CD4-positive, CD25-positive, alpha-beta regulatory T cell (primary cell): ENCODE measurements at regions not wholly inside any gene's neighbourhood (a gene's known extent, or its start where the extent isn't known, plus 50 kb on each side); places are given as distances from the start of the nearest gene placed in this dataset.
"Not testable (repeated sequence)": the region's sequence is repeated elsewhere in the genome, so short reads cannot be mapped to it uniquely, and the experiment has no call there.

Experiments used
- ATAC-seq, 2 donors: fragments of 150-1000 bp; cut with Tn5 transposase; one replicate each; pipeline ENCODE4 v1.10.0; 2021; ENCODE audit warnings: low read depth in 2 of 2, moderate number of reproducible peaks in 2 of 2, moderate library complexity in 1 of 2
- DNase-seq, 3 donors: peaks; one replicate each; pipeline versions ENCODE4 v3.0.0 to v3.0.0-alpha.2; 2012 to 2022; ENCODE audit warnings: mixed read lengths in 1 of 3
- H3K27ac ChIP-seq: one replicate; pipeline ENCODE4 v1.7.0; 2013; ENCODE audit warnings: mild to moderate bottlenecking, low read length; ENCODE audit not compliant: insufficient read depth, poor library complexity, severe bottlenecking
- H3K27me3 ChIP-seq: one replicate; pipeline ENCODE4 v1.7.0; 2013; ENCODE audit warnings: low read length; ENCODE audit not compliant: control insufficient read depth, insufficient read depth
- H3K36me3 ChIP-seq: one replicate; pipeline ENCODE4 v1.7.0; 2013; ENCODE audit warnings: mild to moderate bottlenecking, low read length, moderate library complexity; ENCODE audit not compliant: control insufficient read depth, insufficient read depth
- H3K4me1 ChIP-seq: 2 replicates; pipeline ENCODE4 v1.7.0; 2013; ENCODE audit warnings: mild to moderate bottlenecking, low read length; ENCODE audit not compliant: insufficient read depth, control insufficient read depth, poor library complexity, severe bottlenecking
- H3K4me3 ChIP-seq: one replicate; pipeline ENCODE4 v1.7.0; 2013; ENCODE audit warnings: low read depth, mild to moderate bottlenecking, low read length, moderate library complexity
- H3K9me3 ChIP-seq, 2 experiments: 1 replicate in 1 of 2; 2 replicates in 1 of 2; pipeline ENCODE4 v1.7.0; 2013; ENCODE audit warnings: low read length in 2 of 2, mild to moderate bottlenecking in 1 of 2, moderate library complexity in 1 of 2; ENCODE audit not compliant: control insufficient read depth in 2 of 2
- H3K27ac Mint-ChIP-seq, 3 donors: one replicate each; pipeline ENCODE4 v1.8.0; 2020 to 2022; ENCODE audit warnings: mild to moderate bottlenecking in 3 of 3, mixed read lengths in 3 of 3, moderate library complexity in 2 of 3
- H3K27me3 Mint-ChIP-seq: one replicate; pipeline ENCODE4 v1.8.0; 2022; ENCODE audit warnings: mild to moderate bottlenecking, mixed read lengths
- H3K36me3 Mint-ChIP-seq: one replicate; pipeline ENCODE4 v1.8.0; 2020; ENCODE audit warnings: mixed read lengths
- H3K4me1 Mint-ChIP-seq, 4 donors: one replicate each; pipeline ENCODE4 v1.8.0; 2020 to 2022; ENCODE audit warnings: mixed read lengths in 4 of 4, mild to moderate bottlenecking in 1 of 4
- H3K4me3 Mint-ChIP-seq, 4 donors: one replicate each; pipeline ENCODE4 v1.8.0; 2020 to 2022; ENCODE audit warnings: mild to moderate bottlenecking in 4 of 4, mixed read lengths in 4 of 4, moderate library complexity in 3 of 4
- H3K9me3 Mint-ChIP-seq, 7 donors: one replicate each; pipeline ENCODE4 v1.8.0; 2020 to 2022; ENCODE audit warnings: mixed read lengths in 7 of 7, mild to moderate bottlenecking in 3 of 7, moderate library complexity in 2 of 7

- Histone ChIP-seq H3K9me3 (no peaks in the 10 kb centered on the region), H3K27ac (no peak overlapping the region), H3K4me3 (no peak overlapping the region), H3K36me3 (no peaks in the 10 kb centered on the region), H3K4me1 (no peaks in the 10 kb centered on the region), H3K27me3 (no peaks in the 10 kb centered on the region)
- Mint-ChIP-seq H3K9me3 (peaks cover 0 to 14% (median 3%) of the 10 kb centered on the region in 7 donors), H3K4me3 (no peak overlapping the region), H3K27ac (no peak overlapping the region), H3K27me3 (no peaks in the 10 kb centered on the region), H3K36me3 (no peaks in the 10 kb centered on the region), H3K4me1 (no peaks in the 10 kb centered on the region)
- ATAC-seq (no peak), DNase-seq (no peak)
These were observed 761.6 kb upstream of the SEMA6A start for GRCh38 chr5:117336208-117336607.

- H3K9me3 Mint-ChIP-seq, result peaks cover 0 to 23% (median 3%) of the 10 kb centered on the region in 7 donors
- Histone ChIP-seq H3K36me3 (no peaks in the 10 kb centered on the region), H3K4me3 (no peak overlapping the region), H3K9me3 (no peaks in the 10 kb centered on the region), H3K27me3 (no peaks in the 10 kb centered on the region), H3K4me1 (no peaks in the 10 kb centered on the region), H3K27ac (no peak overlapping the region)
- no peak for ATAC-seq
- no peak for DNase-seq
- no peak overlapping the region for H3K27ac Mint-ChIP-seq
- H3K27me3 Mint-ChIP-seq, result no peaks in the 10 kb centered on the region
- no peaks in the 10 kb centered on the region for H3K36me3 Mint-ChIP-seq
- H3K4me3 Mint-ChIP-seq, result no peak overlapping the region
- no peaks in the 10 kb centered on the region for H3K4me1 Mint-ChIP-seq
These were observed 758.4 kb upstream of the SEMA6A start for GRCh38 chr5:117333011-117333410.

GRCh38 chr5:117332341-117332740 is 757.7 kb upstream of the SEMA6A start:
- H3K27me3 Mint-ChIP-seq, result no peaks in the 10 kb centered on the region
- no peak for ATAC-seq
- no peak overlapping the region for H3K27ac ChIP-seq

DNA sequence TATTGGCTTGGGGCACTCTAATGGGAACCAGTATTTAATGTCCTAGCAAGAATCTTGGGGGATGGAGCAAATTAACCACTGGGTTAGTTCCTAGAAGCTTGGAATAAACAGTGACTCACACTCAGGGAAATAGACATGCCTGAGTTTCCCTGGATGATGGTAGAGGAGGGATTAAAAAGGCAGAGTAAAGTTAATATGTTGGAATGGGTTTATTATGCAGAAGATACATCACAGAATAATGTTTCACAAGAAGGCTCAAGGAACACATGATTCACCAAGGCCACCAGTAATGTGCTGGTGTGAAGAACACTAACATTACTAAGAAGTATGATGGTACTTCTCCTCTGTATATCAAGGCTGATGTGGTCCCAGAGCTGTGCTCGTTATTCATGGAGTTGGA is 752.9 kb upstream of the SEMA6A start:
- no peak overlapping the region for H3K4me3 Mint-ChIP-seq
- H3K4me1 Mint-ChIP-seq, result no peaks in the 10 kb centered on the region
- no peak overlapping the region for H3K27ac ChIP-seq
- H3K27ac Mint-ChIP-seq, result no peak overlapping the region
- H3K36me3 Mint-ChIP-seq, result no peaks in the 10 kb centered on the region
- H3K27me3 ChIP-seq, result no peaks in the 10 kb centered on the region
- H3K27me3 Mint-ChIP-seq, result no peaks in the 10 kb centered on the region
- no peak overlapping the region for H3K4me3 ChIP-seq
- ATAC-seq (no peak), DNase-seq (no peak)
- H3K4me1 ChIP-seq, result no peaks in the 10 kb centered on the region
- peaks cover 0 to 22% (median 3%) of the 10 kb centered on the region in 7 donors for H3K9me3 Mint-ChIP-seq
- H3K9me3 ChIP-seq, result no peaks in the 10 kb centered on the region
- no peaks in the 10 kb centered on the region for H3K36me3 ChIP-seq

More at GRCh38 chr5:117332341-117332740, 757.7 kb upstream of the SEMA6A start:
- H3K27me3 ChIP-seq, result no peaks in the 10 kb centered on the region
- no peak for DNase-seq
- Mint-ChIP-seq H3K4me1 (no peaks in the 10 kb centered on the region), H3K27ac (no peak overlapping the region), H3K9me3 (peaks cover 0 to 23% (median 3%) of the 10 kb centered on the region in 7 donors), H3K4me3 (no peak overlapping the region), H3K36me3 (no peaks in the 10 kb centered on the region)
- H3K4me1 ChIP-seq, result no peaks in the 10 kb centered on the region
- no peaks in the 10 kb centered on the region for H3K9me3 ChIP-seq
- H3K36me3 ChIP-seq, result no peaks in the 10 kb centered on the region
- H3K4me3 ChIP-seq, result no peak overlapping the region

- Histone ChIP-seq H3K27me3 (no peaks in the 10 kb centered on the region), H3K36me3 (no peaks in the 10 kb centered on the region), H3K27ac (no peak overlapping the region), H3K9me3 (no peaks in the 10 kb centered on the region), H3K4me1 (no peaks in the 10 kb centered on the region), H3K4me3 (no peak overlapping the region)
- ATAC-seq (no peak), DNase-seq (no peak)
- Mint-ChIP-seq H3K4me3 (no peak overlapping the region), H3K4me1 (no peaks in the 10 kb centered on the region), H3K9me3 (peaks cover 0 to 22% (median 3%) of the 10 kb centered on the region in 7 donors), H3K27ac (no peak overlapping the region), H3K27me3 (no peaks in the 10 kb centered on the region), H3K36me3 (no peaks in the 10 kb centered on the region)
These were observed 752.4 kb upstream of the SEMA6A start for GRCh38 chr5:117326997-117327396.

GRCh38 chr5:117318528-117318927 is 743.9 kb upstream of the SEMA6A start:
- Mint-ChIP-seq H3K27ac (no peak overlapping the region), H3K4me1 (no peaks in the 10 kb centered on the region), H3K36me3 (no peaks in the 10 kb centered on the region), H3K27me3 (no peaks in the 10 kb centered on the region), H3K9me3 (peaks cover 0 to 8% (median 2%) of the 10 kb centered on the region in 7 donors), H3K4me3 (no peak overlapping the region)
- no peak for ATAC-seq
- Histone ChIP-seq H3K4me3 (no peak overlapping the region), H3K36me3 (no peaks in the 10 kb centered on the region), H3K4me1 (no peaks in the 10 kb centered on the region), H3K27ac (no peak overlapping the region), H3K9me3 (no peaks in the 10 kb centered on the region), H3K27me3 (no peaks in the 10 kb centered on the region)
- DNase-seq, result no peak

GRCh38 chr5:117315170-117315569 is 740.5 kb upstream of the SEMA6A start:
- ATAC-seq (no peak), DNase-seq (no peak)
- no peaks in the 10 kb centered on the region for H3K4me1 ChIP-seq
- peaks cover 0 to 8% (median 3%) of the 10 kb centered on the region in 7 donors for H3K9me3 Mint-ChIP-seq
- no peaks in the 10 kb centered on the region for H3K36me3 Mint-ChIP-seq
- no peak overlapping the region for H3K4me3 ChIP-seq
- H3K27me3 Mint-ChIP-seq, result no peaks in the 10 kb centered on the region
- no peak overlapping the region for H3K27ac Mint-ChIP-seq
- no peaks in the 10 kb centered on the region for H3K9me3 ChIP-seq
- no peak overlapping the region for H3K27ac ChIP-seq
- H3K36me3 ChIP-seq, result no peaks in the 10 kb centered on the region
- no peaks in the 10 kb centered on the region for H3K27me3 ChIP-seq
- no peak overlapping the region for H3K4me3 Mint-ChIP-seq
- no peaks in the 10 kb centered on the region for H3K4me1 Mint-ChIP-seq

DNA sequence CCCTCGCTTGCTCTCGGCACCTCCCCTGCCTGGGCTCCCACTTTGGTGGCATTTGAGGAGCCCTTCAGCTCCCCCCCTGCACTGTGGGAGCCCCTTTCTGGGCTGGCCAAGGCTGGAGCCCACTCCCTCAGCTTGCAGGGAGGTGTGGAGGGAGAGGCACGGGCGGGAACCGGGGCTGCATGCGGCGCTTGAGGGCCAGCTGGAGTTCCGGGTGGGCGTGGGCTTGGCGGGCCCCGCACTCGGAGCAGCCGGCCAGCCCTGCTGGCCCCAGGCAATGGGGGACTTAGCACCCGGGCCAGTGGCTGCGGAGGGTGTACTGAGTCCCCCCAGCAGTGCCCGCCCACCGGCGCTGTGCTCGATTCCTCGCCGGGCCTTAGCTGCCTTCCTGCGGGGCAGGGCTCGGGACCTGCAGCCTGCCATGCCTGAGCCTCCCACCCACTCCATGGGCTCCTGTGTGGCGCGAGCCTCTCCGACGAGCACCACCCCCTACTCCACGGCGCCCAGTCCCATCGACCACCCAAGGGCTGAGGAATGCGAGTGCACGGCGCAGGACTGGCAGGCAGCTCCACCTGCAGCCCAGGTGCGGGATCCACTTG is 730.0 kb upstream of the SEMA6A start:
- not testable (repeated sequence) for H3K9me3 ChIP-seq, H3K9me3 Mint-ChIP-seq, ATAC-seq, H3K4me1 ChIP-seq, H3K36me3 Mint-ChIP-seq, H3K27me3 Mint-ChIP-seq, H3K27ac ChIP-seq, H3K36me3 ChIP-seq, H3K27ac Mint-ChIP-seq, H3K27me3 ChIP-seq, DNase-seq, H3K4me3 Mint-ChIP-seq, H3K4me3 ChIP-seq, H3K4me1 Mint-ChIP-seq
